Endothelial cell (in vitro differentiated cells): ENCODE measurements at regions not wholly inside any gene's neighbourhood (a gene's known extent, or its start where the extent isn't known, plus 50 kb on each side); places are given as distances from the start of the nearest gene placed in this dataset.

ENCODE experiments used
- DNase-seq: peaks from one replicate; pipeline ENCODE4 v3.0.0; 2021; ENCODE audit warnings: low spot score
- H3K27ac Mint-ChIP-seq: one replicate; pipeline ENCODE4 v1.8.0; 2021; ENCODE audit warnings: mixed read lengths, inconsistent platforms; ENCODE audit not compliant: unreplicated experiment
- H3K27me3 Mint-ChIP-seq: one replicate; pipeline ENCODE4 v1.8.0; 2021; ENCODE audit warnings: mild to moderate bottlenecking, moderate library complexity, mixed read lengths, inconsistent platforms; ENCODE audit not compliant: unreplicated experiment
- H3K36me3 Mint-ChIP-seq: one replicate; pipeline ENCODE4 v1.8.0; 2021; ENCODE audit warnings: mild to moderate bottlenecking, low read depth, mixed read lengths, inconsistent platforms; ENCODE audit not compliant: unreplicated experiment
- H3K4me1 Mint-ChIP-seq: one replicate; pipeline ENCODE4 v1.8.0; 2021; ENCODE audit warnings: mild to moderate bottlenecking, mixed read lengths, inconsistent platforms; ENCODE audit not compliant: unreplicated experiment
- H3K4me3 Mint-ChIP-seq: one replicate; pipeline ENCODE4 v1.8.0; 2021; ENCODE audit warnings: mild to moderate bottlenecking, mixed read lengths, inconsistent platforms; ENCODE audit not compliant: unreplicated experiment
- H3K9me3 Mint-ChIP-seq: one replicate; pipeline ENCODE4 v1.8.0; 2021; ENCODE audit warnings: mixed read lengths, inconsistent platforms; ENCODE audit not compliant: unreplicated experiment
- CTCF ChIP-seq: fragments of 200-600 bp; sonication (generic); IDR thresholded peaks from one replicate; pipeline ENCODE4 v1.5.0; 2021; ENCODE audit warnings: antibody characterized with exemption; ENCODE audit not compliant: unreplicated experiment

- Mint-ChIP-seq H3K27ac (no peak overlapping the region), H3K4me3 (no peak overlapping the region), H3K4me1 (no peaks in the 10 kb centered on the region), H3K9me3 (no peaks in the 10 kb centered on the region), H3K36me3 (no peaks in the 10 kb centered on the region), H3K27me3 (no peaks in the 10 kb centered on the region)
- no peak for DNase-seq
- no peak for TF ChIP-seq CTCF
These were observed 128.6 kb downstream of the OAT start for GRCh38 chr10:124289851-124290795.

- no peaks in the 10 kb centered on the region for H3K9me3 Mint-ChIP-seq
- H3K36me3 Mint-ChIP-seq: no peaks in the 10 kb centered on the region
- H3K27ac Mint-ChIP-seq: no peak overlapping the region
- DNase-seq: no peak
- no peak for TF ChIP-seq CTCF
- H3K27me3 Mint-ChIP-seq: no peaks in the 10 kb centered on the region
- no peak overlapping the region for H3K4me3 Mint-ChIP-seq
- H3K4me1 Mint-ChIP-seq: no peaks in the 10 kb centered on the region
These were observed 129.5 kb downstream of the OAT start for GRCh38 chr10:124288928-124289850.

GRCh38 chr10:124288486-124288885, 130.2 kb downstream of the OAT start:
- TF ChIP-seq CTCF: no peak
- H3K36me3 Mint-ChIP-seq: no peaks in the 10 kb centered on the region
- H3K4me3 Mint-ChIP-seq: no peak overlapping the region
- no peaks in the 10 kb centered on the region for H3K4me1 Mint-ChIP-seq
- no peak overlapping the region for H3K27ac Mint-ChIP-seq
- H3K27me3 Mint-ChIP-seq: peaks cover 3% of the 10 kb centered on the region
- no peaks in the 10 kb centered on the region for H3K9me3 Mint-ChIP-seq
- no peak for DNase-seq

- no peak overlapping the region for H3K4me3 Mint-ChIP-seq
- H3K9me3 Mint-ChIP-seq: no peaks in the 10 kb centered on the region
- H3K36me3 Mint-ChIP-seq: no peaks in the 10 kb centered on the region
- H3K27me3 Mint-ChIP-seq: peaks cover 3% of the 10 kb centered on the region
- DNase-seq: no peak
- no peak for TF ChIP-seq CTCF
- H3K27ac Mint-ChIP-seq: no peak overlapping the region
- H3K4me1 Mint-ChIP-seq: no peaks in the 10 kb centered on the region
These were observed 130.9 kb downstream of the OAT start for GRCh38 chr10:124287791-124288190.
